GM12873 (cell line): ENCODE measurements at regions not wholly inside any gene's neighbourhood (a gene's known extent, or its start where the extent isn't known, plus 50 kb on each side); places are given as distances from the start of the nearest gene placed in this dataset.

Source experiments
- CTCF ChIP-seq: IDR thresholded peaks from 2 replicates; pipeline ENCODE4 v1.5.1; 2012; ENCODE audit warnings: low read depth, mild to moderate bottlenecking, moderate library complexity, low read length, control low read depth; ENCODE audit not compliant: insufficient read depth; ENCODE audit errors: missing control alignments

- no peak for TF ChIP-seq CTCF
These were observed 776.9 kb upstream of the CNTN5 start for GRCh38 chr11:98243897-98244296.

GRCh38 chr11:98260983-98261382 lies 759.8 kb upstream of the CNTN5 start:
- TF ChIP-seq CTCF: no peak

- TF ChIP-seq CTCF: no peak
These were observed 743.4 kb upstream of the CNTN5 start for GRCh38 chr11:98277251-98277912.

GRCh38 chr11:98289617-98290263 lies 731.0 kb upstream of the CNTN5 start:
- TF ChIP-seq CTCF: no peak

GRCh38 chr11:98296091-98296880 lies 724.5 kb upstream of the CNTN5 start:
- TF ChIP-seq CTCF: no peak

- no peak for TF ChIP-seq CTCF
These were observed 720.0 kb upstream of the CNTN5 start for GRCh38 chr11:98300719-98301118.

GRCh38 chr11:98307827-98308491 lies 712.8 kb upstream of the CNTN5 start:
- TF ChIP-seq CTCF: no peak
